HG03108 (cell line): ENCODE measurements at regions not wholly inside any gene's neighbourhood (a gene's known extent, or its start where the extent isn't known, plus 50 kb on each side); places are given as distances from the start of the nearest gene placed in this dataset.

Experiments
- ATAC-seq: cut with Tn5 transposase; IDR thresholded peaks from one replicate; pipeline ENCODE4 v1.9.1; 2021; ENCODE audit warnings: moderate library complexity; ENCODE audit not compliant: unreplicated experiment

DNA sequence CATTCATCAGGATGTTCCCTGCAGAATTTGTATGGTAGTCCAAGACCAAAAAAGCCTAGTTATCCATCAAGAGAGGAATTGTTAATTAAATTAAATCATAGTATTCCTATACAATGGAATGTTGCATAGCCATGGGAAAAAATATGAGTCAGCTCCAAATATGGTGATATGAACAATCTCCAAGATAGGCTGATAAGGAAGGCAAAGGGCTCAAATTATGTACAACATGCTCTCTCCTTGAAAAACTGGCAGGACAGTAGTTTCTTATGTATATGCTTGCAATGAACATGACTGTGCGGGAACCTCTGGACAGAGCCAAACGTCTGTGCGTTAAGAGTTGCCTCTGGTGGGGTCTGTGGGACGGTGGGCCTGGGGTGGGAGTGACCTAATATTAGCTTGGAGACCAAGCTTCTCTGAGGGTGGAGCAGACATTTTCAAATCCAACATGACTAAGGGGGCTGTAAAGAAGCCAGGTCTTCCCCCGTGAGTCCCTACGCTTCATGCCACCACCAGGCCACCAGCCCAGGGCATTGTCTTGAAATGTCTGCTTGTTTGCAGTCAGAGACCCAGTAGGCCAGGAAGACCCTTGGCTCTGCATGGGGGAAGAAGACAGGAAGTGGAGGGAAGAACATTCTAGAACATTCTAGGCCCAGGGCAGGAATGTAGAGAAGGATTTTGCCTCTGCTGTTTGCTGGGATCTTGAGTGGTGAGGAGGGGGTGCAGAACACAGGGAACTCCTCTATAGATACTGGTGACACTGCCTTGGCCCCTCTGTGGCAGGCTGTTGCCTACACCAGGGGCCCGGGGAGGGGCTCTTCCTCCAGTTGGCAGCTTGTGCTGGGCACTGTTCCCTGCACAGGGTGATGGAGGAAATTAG is 244.0 kb upstream of the HS6ST1 start:
- ATAC-seq: no peak

DNA sequence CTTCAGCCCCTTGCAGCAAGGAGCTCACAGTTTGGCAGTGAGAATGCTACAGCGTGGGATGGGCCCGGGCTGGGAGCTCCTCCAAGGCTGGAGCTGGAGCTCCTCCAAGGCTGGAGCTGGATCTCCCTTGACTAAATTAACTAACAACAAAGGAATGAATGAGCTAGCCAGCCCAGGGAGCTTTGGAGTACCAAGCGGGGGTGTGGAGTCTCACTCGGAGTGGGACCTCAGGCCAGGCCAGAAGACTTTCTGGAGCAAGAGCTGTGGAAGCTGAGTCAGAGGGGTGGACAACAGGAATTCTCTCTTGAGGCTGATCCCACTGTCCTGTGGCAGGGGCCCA is 244.7 kb upstream of the HS6ST1 start:
- ATAC-seq: no peak

DNA sequence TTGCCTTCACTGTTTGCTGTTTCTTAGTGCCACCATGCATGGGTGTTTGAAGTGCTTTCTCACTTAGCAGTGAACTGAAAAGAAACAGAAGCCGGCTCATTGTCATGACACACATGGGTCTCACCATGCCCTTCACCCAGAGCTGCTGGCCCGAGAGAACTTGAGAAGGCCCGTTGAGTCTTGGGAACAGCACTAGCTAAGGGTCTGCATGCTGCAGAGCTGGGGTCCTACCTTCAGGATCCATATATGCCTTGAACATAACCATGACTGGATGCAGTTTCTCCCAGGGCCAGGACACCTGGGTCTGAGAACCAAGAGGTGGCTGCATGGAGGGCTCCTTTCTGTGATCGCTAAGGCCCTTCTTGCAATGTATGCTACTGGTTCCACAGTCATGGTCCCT is 245.5 kb upstream of the HS6ST1 start:
- ATAC-seq: no peak

DNA sequence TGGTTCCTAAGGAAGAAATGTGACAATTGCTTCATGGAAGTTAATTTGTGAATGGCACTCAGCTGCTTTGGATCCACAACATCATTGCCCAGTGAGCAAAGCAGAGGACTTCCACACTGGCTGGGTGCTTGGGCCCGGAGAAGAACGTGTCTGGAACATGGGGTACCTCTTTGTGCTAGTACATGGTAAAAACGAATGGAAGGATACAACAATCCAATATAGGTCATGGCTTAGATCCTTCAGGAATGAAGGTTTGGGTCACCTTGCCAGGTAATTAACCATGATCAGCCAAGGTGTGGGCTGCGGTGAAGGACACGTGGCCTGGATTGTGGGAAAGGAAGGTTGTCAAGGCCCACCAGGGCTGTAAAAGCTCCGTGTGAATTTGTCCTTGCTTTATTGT is 245.9 kb upstream of the HS6ST1 start:
- no peak for ATAC-seq

DNA sequence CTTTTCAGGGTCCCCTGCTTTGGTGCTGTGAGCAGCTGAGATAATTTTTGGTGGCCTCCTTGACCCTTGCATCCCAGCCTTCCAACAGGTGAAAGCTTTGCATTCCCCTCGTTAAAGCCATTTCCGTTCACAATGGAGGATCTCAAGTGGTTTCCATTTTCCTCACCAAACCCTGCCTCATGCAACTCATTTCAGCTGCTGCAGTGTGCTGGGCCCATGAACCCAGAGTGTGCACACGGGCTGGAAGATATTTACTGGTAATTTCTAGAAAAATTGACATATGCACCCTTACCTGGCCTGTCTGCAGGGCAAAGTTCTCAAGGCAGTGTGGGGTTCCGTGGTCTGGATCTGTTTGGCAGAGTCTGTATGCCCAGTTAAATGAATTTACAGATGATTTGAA is 246.8 kb upstream of the HS6ST1 start:
- ATAC-seq: no peak

DNA sequence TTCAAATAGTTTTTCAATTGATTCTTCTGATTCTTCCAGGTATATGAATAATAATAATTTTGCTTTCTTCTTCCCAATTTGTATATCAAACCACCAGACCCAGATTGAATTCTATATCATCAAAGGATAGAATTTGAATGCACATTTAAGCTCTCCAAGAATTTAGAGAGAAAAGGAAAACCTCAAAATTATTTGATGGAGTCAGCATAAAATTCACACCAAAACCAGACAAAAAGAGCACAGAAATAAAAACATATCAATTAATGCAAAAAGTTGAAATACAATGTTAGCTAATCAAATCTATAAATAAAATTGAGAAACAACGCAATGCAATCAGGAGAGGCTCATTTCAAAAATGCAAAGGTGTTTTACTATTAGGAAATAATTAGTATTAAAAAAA is 248.0 kb upstream of the HS6ST1 start:
- no peak for ATAC-seq

DNA sequence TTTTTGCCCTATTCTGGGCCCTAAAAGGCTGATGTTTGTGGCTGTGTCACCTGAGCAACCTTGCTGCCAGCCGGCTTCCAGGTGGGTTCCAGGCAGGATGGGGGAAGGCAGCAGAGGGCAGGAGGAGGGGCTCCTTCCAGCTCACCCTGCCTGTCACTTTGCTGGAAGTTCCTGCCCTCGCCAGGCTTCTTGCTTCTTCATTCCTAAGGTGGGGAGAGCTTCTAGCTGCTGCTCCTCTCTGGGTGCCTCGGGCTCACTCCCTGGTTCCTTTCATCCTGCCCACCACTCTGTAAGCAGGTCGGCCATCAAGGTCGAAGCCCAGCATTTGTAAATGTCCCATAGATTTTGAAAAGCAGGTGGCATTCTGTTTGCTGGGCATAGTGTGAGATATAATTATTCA is 249.4 kb upstream of the HS6ST1 start:
- ATAC-seq: no peak

DNA sequence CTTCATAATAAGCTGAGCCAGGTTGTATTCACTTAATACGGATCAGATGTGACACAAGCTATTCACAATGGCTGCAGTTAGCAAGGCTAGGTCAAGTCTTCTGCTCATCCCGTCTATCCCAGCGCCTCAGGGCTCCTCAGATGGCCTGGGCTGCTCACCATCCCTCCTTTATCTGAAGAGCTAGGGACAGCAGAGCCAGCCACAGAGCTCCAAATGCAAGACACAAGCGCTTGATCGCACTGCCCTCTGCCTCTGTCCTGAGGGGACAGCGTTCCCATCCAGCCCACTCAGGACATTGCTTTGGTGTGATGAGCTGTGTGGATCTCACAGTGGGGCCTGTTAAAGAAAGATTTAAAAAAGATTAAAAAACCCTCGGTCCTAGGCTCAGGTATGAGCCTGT is 254.4 kb upstream of the HS6ST1 start:
- no peak for ATAC-seq

DNA sequence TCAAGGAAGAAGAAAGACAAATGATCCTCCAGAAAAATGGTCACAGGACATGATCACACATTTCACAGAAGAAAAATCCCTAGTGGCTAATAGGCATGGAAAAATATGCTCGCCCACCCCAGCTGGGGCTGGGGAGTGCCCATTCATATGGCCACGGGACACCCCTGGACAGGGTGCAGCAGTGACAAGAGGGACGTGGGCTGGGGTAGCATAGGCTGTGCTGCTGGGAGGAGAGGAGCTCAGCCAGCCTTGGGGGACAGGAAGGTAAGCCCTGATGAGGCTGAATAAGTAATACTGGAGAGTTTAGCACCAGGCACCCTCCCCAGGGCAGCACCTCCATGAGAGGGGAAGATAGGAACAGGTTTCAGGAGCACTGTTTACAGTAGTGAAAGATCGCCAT is 254.9 kb upstream of the HS6ST1 start:
- no peak for ATAC-seq

DNA sequence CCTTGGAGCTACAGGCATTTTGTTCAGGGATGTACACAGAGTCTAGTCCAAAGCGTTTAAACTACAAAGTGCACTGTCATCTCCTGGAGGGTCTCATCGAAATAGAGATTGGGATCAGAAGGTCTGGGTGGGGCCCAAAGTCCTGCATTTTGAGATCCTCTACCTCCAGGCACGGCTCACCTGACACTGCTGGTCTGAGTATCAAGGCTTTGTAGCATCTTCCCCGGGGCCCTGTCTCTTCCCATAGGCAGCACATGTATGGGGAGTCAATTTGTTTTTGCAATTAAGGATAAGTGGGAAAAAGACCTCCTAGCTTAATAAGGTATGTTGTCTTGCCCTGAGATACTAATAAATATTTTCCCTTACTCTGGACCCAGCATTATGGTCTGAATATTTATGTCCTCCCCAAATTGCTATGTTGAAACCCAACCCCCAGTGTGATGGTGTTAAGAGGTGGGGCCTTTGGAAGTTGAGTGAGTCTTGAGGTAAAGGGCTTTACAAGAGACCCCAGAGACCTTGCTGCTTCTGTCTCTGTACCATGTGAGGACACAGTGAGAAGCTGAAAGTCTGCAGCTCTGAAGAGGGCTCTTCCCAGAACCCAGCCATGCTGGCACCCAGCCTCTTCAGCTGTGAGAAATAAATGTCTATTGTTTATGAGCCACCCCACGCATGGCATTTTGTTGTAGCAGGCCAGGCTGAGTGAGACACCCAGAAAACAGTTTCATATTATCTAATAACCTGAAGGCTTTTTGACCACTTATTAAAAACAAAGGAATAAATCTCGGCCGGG is 258.7 kb upstream of the HS6ST1 start:
- no peak for ATAC-seq

DNA sequence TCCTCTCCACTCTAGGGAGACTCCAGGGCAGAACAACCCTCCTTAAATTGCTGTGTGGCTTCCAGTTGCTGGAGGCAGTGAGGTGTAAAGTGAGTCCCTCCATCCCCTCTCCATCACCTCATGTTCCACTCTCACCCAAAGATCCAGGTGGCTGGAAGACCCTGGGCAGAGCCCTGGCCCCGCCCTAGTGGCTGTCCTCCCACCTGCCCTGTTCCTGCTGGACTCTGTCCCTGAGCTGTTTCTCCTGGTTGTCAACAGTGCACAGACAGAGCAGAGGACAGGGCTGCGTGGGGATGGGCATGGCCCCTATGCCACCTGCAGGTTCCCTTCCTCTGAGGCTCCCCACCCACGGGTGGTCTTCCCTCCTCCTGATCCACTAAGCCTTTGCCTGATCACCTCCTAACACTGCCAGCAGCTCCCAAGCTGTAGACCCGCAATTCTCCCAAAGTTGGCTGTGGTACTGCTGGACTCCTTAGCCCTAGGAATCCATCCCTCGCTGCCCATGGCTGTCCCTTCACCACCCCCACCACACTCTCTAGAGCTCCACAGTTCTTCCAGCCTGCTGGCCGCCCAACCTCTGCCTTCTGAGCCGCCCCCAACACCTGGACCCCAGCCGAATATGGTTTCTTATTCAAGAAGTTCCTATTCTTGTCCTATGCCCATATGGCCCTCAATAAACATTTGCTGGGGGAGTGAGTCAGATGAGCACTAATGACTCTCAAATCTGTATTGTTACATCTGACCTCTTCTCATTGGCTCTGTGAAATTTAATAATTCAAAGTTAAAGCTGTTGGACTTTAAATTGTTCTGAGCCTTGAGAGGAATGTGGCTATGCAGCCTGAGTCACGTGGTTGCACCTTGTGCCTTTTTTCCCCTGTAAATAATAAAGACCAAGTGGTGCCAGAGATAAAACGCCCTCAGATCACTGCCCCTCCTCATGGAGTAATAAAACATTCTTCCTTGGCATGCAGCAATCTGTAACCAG is 260.0 kb upstream of the HS6ST1 start:
- no peak for ATAC-seq

DNA sequence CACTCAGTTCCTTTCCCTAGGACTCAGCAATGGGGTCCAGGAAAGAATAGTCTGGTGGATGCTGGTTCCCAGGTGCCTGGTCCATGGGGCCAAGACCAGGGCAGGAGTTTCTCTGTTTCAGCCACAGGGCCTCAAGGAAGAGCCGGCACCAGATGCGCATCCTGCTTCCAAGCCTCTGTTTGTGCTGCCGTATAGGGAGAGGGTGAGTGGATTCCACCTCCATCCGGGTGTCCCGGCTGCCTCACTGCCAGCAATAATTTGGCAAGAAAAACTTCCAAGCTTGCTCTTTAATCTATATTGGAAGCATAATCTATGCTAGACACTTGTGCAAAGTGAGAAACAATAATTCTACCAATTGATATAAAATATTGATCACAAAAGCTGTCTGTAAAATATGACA is 261.2 kb upstream of the HS6ST1 start:
- no peak for ATAC-seq

DNA sequence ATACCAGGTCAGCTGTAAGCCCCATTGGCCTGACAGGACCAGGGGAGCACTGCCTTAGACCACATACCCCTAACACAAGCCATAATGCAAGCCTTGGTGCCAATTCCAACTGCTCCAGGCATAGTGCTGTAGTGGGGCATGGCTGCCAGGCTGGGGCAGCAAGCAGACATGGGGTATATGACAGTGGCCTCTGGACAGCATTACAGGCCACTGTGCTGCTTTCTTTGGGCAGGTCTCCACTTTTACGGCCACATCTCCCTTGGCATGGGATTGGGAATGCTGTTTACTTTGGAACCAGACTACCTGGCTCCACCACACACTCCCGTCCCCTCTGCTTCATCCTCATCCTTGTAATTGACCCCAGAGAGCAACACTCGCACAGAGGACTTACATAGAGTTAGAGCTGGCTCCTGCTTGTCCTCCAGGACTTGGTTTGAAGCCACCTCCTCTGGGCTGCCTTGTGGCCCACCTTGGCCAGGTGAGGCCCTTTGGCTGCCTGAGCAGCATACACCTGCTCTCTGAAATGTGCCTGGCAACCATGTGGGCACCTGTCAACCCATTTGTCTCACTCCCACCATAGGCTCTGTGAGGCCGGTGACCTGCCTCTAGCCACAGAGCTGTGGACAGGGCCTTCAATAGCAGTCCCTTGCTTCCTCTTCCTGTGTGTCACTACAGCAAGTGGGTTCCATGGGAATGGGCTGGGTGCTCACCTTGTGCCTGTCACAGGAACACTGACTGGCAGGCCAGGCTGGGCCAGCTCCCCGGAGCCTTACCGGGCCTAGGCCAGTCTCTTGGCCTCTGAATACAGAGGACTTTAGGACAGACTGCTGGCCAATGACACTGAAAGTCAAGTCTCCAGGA is 262.6 kb upstream of the HS6ST1 start:
- ATAC-seq: no peak

DNA sequence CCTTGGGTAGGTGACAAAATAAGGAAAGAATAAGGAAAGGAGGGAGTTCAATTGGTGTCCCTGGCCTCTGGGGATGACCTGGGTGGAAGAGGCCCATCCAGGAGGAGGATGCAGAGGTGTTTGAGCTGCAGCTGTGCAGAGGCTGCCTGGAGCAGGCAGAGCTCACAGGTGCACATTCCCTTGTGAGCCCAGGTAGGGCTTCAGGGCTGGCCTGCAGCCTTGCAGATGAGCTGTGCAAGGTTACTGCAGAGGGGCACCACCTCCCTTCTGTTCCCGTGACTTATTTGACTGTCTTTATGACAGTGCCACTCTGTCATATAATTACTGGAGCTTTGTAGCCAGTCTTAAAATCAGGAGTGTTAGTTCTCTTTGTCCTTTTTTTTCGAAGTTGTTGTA is 263.2 kb upstream of the HS6ST1 start:
- no peak for ATAC-seq

DNA sequence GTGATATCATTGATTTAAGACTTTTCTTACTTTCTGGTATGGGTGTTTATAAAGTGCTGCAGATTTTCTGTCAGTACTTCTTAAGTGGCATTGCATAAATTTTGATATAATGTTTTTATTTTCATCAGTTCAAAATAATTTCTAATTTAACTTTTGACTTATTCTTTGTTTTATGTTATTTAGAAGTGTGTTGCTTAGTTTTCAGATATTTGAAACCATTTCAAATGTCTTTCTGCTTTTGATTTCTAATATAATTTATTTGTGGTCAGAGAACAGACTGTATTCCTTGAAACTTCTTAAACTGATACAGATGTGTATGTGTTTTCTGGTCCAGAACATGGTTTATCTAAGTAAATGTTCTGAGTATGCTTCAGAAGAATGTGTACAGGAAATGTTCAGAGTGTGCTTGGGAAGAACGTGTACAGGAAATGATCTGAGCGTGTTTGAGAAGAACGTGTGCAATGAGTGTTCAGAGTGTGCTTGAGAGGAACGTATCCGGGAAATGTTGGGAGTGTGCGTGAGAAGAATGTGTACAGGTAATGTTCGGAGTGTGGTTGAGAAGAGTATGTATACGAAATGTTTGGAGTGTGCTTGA is 265.7 kb upstream of the HS6ST1 start:
- ATAC-seq: no peak

DNA sequence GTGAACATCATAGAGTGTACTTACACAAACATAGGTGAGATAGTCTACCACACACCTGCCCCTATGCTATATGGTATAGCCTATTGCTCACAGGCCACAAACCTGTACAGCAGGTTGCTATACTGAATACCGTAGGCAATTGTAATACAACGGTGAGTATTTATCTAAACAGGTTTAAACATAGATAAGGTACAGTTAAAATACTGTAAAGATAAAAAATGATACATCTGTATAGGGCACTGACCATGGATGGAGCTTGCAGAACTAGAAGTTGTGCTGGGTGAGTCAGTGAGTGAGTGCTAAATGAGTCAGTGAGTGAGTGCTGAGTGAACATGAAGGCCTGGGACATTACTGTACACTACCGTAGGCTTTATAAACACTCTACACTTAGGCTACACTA is 267.0 kb upstream of the HS6ST1 start:
- no peak for ATAC-seq

DNA sequence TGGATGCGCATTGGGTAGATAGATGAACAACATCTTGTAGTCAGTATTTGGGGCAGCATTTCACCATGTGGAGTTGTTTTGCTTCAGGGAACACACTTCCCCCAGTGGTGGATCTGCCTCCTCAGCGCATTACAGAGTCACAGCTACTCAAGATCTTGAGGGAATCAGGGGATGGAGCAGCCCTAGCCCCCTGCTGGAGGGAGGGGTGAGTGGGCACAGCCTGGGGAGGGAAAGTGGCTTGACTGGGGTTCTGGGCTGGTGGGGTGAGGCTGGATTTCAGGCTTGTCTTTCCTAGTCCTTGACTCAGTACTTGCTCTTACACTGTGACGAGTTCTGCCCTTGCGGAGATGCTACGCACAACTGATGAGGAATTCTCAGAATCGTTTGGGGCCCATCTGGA is 271.0 kb upstream of the HS6ST1 start:
- ATAC-seq: no peak

DNA sequence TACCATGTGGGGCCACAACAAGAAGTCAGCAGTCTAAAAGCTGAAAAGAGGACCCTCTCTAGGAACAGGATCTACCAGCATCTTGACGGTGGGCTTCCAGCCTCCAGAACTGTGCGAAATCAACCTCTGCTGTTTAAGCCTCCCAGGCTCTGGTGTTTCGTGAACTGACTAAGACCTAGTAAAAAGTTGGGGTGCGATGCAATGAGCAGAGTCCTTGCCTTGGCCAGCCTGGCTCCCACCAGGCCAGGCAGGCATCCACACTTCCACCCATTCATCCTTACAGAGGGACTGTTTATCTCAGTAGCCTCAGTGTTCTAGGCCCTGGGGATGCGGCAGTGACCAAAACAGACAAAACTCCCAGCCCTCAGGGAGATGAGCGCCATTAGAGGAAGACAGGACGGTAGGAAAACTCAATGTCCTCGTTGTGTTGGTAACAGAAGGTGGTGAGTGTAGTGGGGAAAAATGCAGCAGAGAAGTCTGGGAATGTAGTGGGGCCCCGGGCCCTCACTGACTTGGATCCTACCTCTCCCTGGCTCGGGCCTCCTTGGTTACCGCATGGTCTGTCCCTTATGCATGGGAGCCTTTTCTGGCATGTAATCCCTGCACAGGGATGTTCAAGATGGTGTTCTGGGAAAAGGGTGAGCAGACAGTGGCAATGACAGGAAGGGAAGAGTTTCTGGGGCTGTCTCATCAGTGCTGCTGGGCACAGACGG is 271.8 kb upstream of the HS6ST1 start:
- no peak for ATAC-seq
